ENCODE measurements at regions not wholly inside any gene's neighbourhood (a gene's known extent, or its start where the extent isn't known, plus 50 kb on each side); places are given as distances from the start of the nearest gene placed in this dataset.

DNA sequence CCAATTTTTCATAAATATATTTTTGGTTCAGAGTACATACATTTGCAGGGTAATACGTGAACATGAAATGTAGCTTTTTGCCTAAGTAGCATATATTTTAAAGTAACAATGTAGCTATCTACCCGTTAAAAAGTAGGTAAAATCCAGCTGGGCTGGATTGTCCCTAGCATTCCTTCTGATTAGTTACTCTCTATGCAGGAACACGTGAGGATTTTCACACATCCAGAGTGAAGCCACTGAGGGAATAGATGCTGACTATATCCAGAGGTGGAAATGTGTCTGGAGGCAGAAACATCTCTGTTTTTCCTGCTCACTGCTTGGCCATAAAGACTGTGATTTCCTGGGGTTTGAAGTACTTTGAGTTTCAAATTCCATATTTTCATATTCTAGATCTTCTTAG is 338.9 kb upstream of the KIAA1217 start (continued):
- TF ChIP-seq, protein P1, sequence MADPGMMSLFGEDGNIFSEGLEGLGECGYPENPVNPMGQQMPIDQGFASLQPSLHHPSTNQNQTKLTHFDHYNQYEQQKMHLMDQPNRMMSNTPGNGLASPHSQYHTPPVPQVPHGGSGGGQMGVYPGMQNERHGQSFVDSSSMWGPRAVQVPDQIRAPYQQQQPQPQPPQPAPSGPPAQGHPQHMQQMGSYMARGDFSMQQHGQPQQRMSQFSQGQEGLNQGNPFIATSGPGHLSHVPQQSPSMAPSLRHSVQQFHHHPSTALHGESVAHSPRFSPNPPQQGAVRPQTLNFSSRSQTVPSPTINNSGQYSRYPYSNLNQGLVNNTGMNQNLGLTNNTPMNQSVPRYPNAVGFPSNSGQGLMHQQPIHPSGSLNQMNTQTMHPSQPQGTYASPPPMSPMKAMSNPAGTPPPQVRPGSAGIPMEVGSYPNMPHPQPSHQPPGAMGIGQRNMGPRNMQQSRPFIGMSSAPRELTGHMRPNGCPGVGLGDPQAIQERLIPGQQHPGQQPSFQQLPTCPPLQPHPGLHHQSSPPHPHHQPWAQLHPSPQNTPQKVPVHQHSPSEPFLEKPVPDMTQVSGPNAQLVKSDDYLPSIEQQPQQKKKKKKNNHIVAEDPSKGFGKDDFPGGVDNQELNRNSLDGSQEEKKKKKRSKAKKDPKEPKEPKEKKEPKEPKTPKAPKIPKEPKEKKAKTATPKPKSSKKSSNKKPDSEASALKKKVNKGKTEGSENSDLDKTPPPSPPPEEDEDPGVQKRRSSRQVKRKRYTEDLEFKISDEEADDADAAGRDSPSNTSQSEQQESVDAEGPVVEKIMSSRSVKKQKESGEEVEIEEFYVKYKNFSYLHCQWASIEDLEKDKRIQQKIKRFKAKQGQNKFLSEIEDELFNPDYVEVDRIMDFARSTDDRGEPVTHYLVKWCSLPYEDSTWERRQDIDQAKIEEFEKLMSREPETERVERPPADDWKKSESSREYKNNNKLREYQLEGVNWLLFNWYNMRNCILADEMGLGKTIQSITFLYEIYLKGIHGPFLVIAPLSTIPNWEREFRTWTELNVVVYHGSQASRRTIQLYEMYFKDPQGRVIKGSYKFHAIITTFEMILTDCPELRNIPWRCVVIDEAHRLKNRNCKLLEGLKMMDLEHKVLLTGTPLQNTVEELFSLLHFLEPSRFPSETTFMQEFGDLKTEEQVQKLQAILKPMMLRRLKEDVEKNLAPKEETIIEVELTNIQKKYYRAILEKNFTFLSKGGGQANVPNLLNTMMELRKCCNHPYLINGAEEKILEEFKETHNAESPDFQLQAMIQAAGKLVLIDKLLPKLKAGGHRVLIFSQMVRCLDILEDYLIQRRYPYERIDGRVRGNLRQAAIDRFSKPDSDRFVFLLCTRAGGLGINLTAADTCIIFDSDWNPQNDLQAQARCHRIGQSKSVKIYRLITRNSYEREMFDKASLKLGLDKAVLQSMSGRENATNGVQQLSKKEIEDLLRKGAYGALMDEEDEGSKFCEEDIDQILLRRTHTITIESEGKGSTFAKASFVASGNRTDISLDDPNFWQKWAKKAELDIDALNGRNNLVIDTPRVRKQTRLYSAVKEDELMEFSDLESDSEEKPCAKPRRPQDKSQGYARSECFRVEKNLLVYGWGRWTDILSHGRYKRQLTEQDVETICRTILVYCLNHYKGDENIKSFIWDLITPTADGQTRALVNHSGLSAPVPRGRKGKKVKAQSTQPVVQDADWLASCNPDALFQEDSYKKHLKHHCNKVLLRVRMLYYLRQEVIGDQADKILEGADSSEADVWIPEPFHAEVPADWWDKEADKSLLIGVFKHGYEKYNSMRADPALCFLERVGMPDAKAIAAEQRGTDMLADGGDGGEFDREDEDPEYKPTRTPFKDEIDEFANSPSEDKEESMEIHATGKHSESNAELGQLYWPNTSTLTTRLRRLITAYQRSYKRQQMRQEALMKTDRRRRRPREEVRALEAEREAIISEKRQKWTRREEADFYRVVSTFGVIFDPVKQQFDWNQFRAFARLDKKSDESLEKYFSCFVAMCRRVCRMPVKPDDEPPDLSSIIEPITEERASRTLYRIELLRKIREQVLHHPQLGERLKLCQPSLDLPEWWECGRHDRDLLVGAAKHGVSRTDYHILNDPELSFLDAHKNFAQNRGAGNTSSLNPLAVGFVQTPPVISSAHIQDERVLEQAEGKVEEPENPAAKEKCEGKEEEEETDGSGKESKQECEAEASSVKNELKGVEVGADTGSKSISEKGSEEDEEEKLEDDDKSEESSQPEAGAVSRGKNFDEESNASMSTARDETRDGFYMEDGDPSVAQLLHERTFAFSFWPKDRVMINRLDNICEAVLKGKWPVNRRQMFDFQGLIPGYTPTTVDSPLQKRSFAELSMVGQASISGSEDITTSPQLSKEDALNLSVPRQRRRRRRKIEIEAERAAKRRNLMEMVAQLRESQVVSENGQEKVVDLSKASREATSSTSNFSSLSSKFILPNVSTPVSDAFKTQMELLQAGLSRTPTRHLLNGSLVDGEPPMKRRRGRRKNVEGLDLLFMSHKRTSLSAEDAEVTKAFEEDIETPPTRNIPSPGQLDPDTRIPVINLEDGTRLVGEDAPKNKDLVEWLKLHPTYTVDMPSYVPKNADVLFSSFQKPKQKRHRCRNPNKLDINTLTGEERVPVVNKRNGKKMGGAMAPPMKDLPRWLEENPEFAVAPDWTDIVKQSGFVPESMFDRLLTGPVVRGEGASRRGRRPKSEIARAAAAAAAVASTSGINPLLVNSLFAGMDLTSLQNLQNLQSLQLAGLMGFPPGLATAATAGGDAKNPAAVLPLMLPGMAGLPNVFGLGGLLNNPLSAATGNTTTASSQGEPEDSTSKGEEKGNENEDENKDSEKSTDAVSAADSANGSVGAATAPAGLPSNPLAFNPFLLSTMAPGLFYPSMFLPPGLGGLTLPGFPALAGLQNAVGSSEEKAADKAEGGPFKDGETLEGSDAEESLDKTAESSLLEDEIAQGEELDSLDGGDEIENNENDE (IDR thresholded peaks at IDR 0.05; ENCODE audit: insufficient replicate concordance, low read length): no peak
- TF ChIP-seq POLR2AphosphoS5 (IDR thresholded peaks at IDR 0.05; ENCODE audit: low read depth, low read length) (no peak), BRCA1 (IDR thresholded peaks at IDR 0.05; ENCODE audit: low read depth, low read length) (no peak), RBBP5 (IDR thresholded peaks at IDR 0.05; ENCODE audit: borderline replicate concordance, low read depth, low read length) (no peak)
- TF ChIP-seq, protein P2, sequence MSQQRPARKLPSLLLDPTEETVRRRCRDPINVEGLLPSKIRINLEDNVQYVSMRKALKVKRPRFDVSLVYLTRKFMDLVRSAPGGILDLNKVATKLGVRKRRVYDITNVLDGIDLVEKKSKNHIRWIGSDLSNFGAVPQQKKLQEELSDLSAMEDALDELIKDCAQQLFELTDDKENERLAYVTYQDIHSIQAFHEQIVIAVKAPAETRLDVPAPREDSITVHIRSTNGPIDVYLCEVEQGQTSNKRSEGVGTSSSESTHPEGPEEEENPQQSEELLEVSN (IDR thresholded peaks at IDR 0.05): no peak
- TF ChIP-seq, protein P3, sequence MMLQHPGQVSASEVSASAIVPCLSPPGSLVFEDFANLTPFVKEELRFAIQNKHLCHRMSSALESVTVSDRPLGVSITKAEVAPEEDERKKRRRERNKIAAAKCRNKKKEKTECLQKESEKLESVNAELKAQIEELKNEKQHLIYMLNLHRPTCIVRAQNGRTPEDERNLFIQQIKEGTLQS (IDR thresholded peaks at IDR 0.05; ENCODE audit: insufficient read depth, low read depth, low read length): no peak
- TF ChIP-seq, protein P4, sequence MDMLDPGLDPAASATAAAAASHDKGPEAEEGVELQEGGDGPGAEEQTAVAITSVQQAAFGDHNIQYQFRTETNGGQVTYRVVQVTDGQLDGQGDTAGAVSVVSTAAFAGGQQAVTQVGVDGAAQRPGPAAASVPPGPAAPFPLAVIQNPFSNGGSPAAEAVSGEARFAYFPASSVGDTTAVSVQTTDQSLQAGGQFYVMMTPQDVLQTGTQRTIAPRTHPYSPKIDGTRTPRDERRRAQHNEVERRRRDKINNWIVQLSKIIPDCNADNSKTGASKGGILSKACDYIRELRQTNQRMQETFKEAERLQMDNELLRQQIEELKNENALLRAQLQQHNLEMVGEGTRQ (IDR thresholded peaks at IDR 0.05; ENCODE audit: low read length): no peak
